ENCODE measurements at regions not wholly inside any gene's neighbourhood (a gene's known extent, or its start where the extent isn't known, plus 50 kb on each side); places are given as distances from the start of the nearest gene placed in this dataset.
"Not testable (repeated sequence)": the region's sequence is repeated elsewhere in the genome, so short reads cannot be mapped to it uniquely, and the experiment has no call there.

DNA sequence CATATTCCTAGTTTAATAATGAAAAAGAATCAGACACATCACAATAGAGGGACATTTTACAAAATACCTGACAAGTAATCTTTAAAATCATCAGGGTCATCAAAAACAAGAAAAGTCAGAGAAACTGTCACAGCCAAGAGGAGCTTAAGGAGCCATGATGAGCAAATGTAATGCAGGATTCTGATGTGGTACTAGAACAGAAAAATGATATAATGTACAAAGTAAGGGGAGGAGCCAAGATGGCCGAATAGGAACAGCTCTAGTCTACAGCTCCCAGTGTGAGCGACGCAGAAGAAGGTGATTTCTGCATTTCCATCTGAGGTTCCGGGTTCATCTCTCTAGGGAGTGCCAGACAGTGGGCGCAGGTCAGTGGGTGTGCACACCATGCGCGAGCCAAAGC lies 198.0 kb upstream of the FAT3 start:
- no peak for DNase-seq (ENCODE audit: low spot score)

DNA sequence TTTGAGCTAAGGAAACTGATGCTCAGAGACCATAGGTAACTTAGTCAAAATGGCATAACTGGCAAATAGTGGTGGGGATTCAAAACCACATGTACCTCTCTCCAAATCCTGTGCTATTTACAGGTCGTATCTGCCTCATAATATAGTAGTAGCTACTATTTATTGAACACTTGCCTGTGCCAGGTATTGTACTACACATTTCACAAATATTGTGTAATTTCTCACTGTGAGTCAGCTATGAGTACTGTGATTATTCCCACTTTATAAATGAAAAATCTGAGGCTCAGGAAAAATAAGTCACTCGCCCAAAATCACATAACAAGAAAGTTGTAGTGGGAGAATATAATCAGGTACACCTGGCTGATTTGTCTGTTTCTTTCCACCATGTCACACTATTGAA lies 199.8 kb upstream of the FAT3 start:
- no peak for DNase-seq (ENCODE audit: low spot score)

DNA sequence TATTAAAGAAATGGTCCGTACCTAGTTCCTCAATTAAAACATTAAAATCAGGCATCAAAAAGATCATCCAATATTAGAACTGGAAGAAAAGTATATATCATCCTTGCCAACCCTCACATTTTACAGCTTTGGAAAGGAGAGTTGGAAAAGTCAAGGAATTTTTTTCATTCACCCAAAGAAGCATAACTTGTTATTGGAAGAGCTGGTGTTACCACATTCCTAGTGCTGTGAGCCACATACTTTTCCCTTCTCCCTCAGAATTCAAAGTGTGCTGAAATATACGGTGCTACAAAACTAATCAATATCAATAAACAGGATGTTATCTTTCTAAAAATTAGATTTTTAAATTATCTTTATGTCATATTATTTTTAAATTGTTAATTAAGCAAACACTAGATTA lies 202.1 kb upstream of the FAT3 start:
- no peak for DNase-seq (ENCODE audit: low spot score)

DNA sequence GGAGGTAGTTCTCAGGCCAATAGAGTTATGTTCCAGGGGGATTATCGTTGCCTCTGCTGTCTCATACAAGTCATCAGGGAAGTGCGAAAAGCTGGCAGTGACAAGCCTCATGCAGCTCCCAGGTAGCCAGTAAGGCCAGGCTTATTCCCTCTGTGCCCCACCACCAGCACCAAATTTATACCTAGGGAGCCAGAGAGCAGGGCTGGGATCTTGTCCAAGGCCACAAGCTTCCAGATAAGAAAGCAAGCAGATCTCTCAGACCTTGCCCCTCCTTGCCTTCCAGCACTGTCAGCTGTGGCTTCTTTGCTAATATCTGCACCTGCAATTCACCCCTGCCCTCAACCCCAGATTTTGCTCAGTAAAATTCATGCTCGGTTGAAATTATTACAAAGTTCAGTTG lies 206.3 kb upstream of the FAT3 start:
- DNase-seq (ENCODE audit: low spot score), result no peak

DNA sequence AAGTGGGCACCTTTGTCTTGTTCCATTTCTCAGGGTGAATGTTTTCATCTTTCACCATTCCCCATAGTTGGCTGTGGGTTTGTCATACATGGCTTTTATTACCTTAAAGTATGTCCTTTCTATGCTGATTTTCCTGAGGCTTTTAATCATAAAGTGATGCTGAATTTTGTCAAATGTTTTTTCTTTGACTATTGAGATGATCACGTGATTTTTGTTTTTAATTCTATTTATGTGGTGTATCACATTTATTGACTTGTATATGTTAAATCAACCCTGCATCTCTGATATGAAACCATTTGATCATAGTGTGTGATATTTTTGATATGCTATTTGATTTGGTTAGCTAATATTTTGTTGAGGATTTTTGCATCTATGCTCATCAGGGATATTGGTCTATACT lies 216.4 kb upstream of the FAT3 start:
- DNase-seq (ENCODE audit: low spot score), result no peak

DNA sequence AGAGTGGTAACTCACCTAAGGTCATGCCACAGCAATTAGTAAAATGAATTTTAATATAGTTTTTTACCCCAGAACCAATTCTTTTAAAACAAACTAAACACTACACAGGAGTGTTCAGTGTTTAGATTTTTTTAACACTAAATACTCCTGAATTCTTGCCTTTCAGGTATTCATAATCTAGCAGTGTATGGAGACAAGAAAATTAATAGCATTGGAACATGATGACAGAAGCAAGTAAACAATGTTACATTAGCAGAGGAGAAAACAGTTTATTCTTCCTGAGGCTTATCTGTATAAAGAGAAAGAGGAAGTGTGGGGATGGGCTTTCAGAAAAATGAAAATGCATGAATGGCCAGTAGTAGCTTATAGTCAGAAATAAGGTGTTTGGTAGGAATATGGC lies 222.1 kb upstream of the FAT3 start:
- no peak for DNase-seq (ENCODE audit: low spot score)

DNA sequence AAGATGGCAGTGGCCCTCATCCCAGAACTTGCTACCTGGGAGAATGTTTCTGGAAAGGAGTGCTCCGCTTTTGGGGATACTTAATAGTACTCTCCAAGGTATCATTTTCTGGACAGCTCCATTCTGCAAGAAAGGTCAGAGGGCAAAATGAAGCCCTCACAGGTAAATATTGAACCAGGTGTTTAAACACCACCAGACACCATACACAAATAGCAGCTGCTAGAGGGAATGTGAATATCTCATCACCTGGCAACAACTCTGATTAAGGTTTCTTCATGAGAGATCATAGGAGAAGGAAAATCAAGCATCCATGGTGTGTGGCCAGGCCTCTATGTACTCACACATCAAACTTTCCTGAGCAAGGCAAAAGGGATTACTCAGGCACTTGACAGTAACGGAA lies 226.1 kb upstream of the FAT3 start:
- DNase-seq (ENCODE audit: low spot score), result no peak

DNA sequence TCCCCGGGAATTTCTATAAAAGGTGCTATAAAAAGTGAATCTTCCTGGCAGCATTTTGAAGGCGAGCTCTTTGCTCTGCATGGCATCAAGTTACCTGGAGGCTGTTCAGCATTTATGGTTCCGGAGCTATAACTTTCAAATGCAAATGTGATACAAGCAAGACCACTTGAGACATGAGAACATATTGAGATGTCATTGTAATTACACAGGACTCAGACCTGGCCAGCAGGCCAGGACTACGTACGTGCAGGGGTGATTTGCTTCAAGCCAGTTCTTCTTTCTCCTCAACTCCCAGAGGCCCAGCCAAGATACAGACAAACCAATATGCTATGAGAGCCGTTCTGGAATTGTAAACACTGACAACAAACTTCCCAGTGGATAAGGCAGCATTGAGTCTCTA lies 227.4 kb upstream of the FAT3 start:
- no peak for DNase-seq (ENCODE audit: low spot score)

DNA sequence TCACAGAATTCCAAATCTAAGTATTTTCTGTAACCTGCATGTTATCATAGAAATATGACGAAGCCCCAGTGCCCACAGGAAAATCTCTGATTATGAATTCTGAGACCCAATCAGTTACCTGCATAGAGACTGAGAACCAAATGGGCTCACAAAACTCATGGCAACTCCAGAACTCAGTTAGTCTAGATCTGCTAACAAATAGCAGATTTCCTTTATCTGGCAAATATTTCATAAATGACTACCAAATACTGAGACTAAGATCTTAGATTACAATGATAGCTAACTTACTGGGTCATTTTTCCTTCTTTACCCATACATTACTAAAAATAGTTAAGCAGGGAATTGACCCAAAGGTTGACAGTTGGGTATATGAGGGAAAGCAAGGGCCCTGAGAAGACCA lies 228.1 kb upstream of the FAT3 start:
- DNase-seq (ENCODE audit: low spot score), result no peak

DNA sequence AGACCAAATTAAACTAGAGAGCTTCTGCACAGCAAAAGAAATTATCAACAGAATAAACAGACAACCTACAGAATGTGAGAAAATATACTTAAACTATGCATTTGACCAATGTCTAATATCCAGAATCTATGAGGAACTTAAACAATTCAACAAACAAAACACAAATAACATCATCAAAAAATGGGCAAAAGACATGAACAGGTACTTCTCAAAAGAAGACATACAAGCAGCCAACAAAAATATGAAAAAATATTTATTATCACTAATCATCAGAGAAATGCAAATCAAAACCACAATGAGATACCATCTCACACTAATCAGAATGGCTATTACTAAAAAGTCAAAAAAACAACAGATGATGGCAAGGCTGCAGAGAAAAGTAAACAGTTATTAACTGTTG lies 236.2 kb upstream of the FAT3 start:
- not testable (repeated sequence) for DNase-seq (ENCODE audit: low spot score)

DNA sequence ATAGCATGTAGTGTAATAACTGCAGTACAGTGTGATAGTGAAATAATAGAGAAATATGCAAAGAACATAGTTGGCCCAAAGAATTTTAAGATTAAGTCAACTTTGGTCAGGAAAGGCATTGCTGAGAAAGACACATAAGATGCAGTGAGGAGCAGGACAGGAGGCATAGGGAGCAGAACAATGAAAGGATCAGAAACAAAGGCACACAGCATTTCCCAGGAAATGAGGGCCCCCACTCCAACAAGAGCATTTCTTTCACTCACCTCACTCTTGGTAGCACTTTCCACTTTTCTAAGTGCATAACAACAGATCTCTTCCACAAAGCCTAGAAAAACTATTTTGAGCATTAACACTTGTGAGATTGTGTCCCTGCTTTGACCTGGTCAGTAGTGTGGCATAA lies 238.4 kb upstream of the FAT3 start:
- DNase-seq (ENCODE audit: low spot score), result no peak

DNA sequence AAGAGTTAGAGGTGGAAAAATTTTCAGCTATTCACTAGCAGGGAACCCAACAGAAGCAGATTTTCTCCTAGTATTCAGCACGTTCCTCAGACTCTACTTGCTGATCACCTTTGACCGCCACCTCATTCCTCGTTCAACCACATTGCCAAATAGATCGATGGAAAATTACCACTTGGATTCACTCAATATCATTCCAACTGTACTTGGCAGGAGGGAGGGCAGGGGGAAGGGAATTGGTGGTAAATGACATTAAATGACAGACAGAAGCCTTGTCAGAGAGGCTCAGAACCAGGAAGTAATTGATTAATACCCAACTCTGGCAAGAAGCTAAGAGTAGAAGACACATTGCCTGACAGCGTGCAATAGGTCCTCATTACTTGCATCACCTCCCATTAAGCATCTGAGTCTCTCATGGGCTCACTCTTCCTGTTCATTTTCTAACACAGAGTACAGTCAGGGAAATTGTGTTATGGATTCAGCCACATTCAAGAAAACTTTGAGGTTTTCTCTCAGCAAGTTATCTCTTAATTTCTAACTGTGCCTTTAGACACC lies 240.5 kb upstream of the FAT3 start:
- DNase-seq (ENCODE audit: low spot score), result peak; percentile 81

DNA sequence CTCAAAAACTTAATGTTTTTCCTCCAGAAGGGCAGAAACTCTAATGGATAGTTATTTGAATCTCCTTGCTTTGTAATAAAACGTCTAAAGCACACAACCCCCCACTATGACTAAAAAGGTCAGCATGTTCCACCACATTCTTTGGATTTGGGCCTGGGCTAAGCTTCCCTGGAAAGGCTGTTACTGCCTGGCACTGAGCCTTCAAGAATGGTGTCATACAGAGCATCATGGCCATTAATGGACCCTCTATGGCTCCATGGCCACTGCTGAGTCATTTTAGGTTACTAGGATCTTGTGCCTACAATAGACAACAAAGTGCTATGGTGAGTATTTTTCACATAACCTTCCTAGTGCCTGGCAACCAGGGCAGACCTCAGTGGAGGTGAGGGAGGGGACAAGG lies 242.6 kb upstream of the FAT3 start:
- DNase-seq (ENCODE audit: low spot score), result peak; percentile 32

DNA sequence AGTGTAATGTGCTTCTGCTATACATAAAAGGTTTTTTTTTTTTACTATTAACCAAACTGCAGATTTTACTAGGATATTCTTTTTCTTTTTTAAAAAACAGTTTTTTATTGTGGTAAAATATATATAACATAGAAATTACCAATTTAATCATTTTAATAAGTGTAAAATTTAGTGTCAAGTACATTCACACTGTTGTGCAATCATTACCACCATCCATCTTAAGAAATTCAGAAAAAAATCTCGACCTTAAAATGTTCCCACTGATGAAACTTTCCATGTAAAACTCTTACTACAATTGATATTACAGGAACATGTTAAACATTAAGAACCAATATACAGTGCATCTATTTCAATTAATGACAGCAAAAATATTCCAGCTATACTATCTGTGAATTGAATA lies 244.8 kb upstream of the FAT3 start:
- no peak for DNase-seq (ENCODE audit: low spot score)

DNA sequence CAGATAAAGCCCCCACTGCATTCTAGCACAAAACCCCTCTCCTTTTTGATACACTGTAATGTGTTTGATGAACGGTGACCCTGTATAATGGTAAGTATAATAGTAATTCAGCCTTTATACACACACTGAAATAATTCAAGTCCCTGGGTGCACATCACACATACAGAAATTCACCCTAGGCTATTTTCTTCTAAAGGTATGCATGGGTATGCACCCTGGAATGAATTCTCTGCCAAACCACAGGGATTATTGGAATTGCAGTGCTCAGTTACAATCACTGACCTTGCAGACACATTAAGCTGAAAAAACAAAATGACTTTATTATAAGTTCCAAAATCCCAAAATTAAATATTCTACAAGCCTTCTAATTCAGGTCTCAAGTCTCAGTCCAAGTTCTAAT lies 245.9 kb upstream of the FAT3 start:
- no peak for DNase-seq (ENCODE audit: low spot score)

DNA sequence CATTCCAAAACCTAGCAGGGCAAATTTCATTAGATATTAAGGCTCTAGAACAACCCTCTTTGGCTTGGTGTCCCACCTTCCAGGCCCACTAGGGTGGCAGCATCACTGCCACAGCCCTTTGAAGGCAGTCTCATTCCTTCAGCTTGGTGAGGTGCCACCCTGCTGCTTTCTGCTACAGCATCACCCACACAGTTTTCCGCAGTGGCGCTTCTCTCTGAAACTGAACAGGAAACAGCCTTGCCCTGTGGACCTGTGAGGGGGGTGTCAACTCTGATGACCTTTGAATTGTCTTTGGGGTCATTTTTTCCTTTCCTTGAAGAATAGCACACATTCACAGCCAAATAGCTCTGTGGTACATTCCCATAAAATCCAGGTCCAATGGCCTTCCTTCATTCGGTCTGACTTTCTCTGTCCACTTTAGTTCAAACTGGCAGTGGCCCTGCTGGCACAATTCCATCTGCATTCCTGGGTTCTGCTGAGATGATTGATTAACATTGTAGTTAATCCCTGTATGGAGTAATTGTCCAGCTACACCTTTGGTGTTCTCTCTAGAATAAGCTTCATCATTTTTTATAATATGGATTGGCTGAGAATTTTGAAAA lies 251.9 kb upstream of the FAT3 start:
- peak; percentile 72 for DNase-seq (ENCODE audit: low spot score)

DNA sequence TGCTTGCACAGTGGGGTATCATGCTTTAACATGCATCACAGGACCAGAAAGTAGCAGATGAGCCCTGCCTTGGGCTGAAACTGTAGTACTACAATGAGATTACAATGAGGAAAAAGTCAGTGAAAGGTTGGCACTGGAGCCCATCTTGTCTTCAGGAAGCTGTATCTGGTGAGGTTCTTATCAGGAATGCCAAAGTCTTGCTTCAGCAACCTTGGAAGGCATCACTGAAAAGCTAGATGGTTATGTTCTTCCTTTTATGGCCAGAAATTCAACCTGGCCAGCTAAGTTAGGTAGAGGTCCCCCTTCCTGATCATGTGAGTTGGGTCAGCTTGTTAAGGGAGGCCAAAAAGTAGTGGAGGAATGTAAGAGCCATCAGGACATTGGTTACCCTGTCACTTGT lies 254.0 kb upstream of the FAT3 start:
- no peak for DNase-seq (ENCODE audit: low spot score)

DNA sequence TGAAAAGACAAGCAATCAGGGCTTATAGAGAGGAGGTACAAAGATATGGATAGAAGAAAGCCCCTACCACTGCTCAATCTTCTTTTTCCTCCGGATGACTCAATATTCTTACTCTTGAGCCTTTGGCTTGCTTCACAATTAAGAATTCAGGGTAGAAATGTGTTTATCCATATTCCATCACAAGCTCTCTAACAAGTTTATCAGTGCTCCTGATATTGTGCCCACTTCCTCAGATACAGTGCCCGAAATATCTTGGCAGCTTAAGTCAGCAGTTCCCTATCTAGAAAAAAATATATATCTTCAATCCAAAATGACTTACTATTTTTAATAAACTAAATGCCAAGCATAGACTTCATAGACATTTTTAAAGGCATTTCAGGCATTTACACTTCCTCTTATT lies 255.1 kb upstream of the FAT3 start:
- no peak for DNase-seq (ENCODE audit: low spot score)

DNA sequence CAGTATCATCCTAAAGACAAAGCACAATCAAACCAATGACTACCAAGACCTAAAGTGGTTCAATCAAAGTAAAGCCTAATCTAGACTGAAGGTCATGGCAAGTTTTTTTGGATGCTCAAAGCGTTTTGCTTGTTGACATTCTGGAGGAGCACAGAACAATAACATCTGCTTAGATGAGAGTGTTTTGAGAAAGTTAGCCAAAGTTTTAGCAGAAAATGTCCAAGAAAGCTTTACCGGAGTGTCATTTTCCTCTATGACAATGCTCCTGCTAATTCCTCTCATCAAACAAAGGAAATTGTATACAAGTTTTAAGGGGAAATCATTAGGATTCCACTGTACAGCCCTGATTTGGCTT lies 256.9 kb upstream of the FAT3 start:
- no peak for DNase-seq (ENCODE audit: low spot score)

DNA sequence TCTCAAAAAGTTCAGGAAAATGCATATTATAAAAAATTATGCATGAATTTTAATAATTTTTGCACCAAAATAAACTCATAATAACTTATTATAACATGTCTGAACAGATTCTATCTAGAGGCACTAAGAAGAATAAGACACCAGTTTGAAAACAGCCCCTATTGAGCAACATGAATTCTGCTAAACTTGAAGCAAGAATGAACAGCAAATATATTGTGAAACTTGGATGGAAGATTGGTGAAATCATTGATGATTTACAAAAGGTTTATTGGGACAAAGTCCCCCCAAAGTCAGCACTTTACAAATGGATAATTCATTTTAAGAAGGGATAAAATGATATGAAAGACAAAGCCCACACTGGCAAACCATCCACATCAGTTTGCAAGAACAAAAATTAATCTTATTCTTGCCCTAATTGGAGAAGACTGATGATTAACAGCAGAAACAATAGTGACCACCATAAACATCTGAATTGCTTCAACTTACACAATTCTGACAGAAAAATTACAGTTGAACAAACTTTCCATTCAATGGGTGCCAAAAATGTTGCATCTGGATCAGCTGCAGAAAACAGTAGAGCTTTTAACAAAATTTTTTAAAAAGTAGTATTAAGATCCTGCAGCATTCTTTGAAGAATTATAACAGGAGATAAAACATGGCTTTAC lies 257.5 kb upstream of the FAT3 start:
- no peak for DNase-seq (ENCODE audit: low spot score)

DNA sequence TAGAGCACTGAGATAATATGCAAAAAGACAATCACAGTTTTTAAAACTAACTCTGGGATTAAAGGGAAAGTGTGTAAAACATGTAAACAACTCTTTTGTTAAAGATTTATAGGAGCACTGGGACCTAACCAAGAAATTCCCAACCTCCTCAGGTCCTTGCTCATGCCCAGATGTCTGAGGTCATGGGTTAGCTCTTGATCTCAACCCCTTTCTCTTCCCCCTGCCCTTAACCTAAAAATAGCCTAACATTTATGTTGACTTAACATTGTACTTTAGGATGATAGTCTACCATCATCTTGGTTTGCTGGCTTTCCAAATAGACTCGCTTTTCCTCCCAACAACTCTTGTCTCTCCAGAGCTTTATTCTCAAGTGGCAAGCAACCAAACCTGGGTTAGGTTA lies 258.2 kb upstream of the FAT3 start:
- no peak for DNase-seq (ENCODE audit: low spot score)

DNA sequence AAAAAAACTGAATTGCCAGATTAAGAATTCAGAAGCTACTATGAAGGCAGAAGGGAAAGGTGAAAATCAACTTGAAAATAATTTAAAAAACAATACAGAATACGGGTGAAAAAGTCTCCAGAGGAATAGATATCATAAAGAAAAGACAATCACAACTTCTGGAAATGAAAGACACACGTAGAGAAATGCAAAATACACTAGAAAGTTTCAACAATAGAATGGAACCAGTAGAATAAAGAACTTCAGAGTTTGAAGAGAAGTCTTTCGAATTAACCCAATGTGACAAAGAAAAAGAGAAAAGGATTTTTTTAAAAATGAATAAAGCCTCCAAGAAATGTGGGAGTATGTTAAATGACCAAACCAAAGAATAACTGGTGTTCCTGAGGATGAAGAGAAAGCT lies 263.8 kb upstream of the FAT3 start:
- no peak for DNase-seq (ENCODE audit: low spot score)

DNA sequence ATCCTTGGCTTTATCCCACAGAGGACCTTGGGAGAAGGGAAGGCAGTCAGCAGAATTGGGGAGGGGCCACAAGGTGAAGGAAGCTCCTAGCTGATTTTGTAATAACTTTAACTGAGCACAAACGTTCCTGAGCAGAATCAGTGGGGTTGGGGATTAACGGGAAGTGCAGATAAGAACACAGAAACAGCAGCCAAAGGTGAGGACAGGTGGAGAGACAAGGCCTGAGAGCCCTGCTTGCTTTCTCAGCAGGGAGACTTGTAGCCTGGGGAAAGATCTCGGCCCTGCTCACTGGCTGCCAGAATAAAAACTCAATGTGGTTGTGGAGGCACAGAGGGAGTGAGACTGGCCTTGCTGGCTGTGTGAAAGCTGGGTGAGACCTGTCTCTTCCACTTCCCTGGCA lies 265.2 kb upstream of the FAT3 start:
- DNase-seq (ENCODE audit: low spot score), result no peak

DNA sequence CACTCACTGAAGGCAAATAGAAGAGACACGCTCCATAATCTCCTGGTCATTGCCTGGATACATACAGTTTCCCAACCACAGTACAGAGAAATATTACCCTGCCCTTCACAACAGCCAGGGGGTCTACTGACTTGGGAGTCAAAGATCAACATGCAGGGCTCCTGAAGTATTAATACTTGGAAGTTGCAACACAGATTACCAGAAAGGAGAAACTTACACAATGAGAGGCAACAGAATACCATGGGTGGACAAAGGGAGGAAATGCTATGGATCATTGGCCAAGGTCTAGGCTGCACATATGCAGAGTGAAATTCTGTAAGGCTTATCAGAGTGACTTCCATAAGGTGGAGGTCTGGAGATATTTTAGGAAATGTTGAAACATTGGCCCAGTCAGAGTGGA lies 267.9 kb upstream of the FAT3 start:
- DNase-seq (ENCODE audit: low spot score), result no peak

All from mucosa of gallbladder (tissue), 1 donor.